ENCODE measurements at regions not wholly inside any gene's neighbourhood (a gene's known extent, or its start where the extent isn't known, plus 50 kb on each side); places are given as distances from the start of the nearest gene placed in this dataset.

DNA sequence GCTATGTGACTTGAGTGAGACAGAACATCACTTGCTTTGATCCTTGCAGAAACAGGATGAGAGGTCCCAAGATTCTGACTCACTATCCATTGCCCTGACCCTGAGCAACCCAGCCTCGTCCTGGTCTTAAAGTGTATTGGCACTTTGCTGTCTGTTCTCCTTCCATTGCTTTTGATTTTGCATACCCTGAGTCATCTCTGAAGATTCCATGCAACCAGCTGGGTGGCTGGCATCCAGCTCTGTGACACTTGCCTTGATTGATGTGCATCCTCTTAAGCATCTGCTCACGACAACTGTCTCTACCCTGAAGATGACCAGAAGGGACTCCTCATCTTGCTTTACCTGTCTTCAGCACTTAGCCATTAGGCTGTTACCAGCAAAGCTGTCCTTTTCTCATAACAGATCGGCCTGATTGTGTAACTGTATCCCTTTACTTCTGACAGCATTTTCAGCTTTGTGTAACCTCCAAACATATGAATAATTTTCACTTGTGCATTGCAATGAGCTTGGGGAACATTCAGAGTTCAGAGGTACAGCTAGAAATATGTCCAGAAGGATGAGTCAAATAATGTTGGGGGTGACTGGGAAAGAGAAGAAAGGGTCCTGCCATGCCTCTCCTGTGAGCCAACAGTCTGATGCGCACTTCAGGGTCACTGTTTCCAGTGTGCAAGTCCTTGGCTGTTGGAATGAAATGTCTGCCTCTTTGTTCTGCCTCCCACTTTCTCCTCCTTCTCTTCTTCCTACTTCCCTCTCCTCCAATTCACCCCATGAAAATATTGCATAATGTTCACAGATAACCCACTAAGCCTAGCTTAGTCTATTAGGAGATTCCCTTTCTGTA lies 249.7 kb upstream of the OSR1 start:
- TF ChIP-seq, protein P1, sequence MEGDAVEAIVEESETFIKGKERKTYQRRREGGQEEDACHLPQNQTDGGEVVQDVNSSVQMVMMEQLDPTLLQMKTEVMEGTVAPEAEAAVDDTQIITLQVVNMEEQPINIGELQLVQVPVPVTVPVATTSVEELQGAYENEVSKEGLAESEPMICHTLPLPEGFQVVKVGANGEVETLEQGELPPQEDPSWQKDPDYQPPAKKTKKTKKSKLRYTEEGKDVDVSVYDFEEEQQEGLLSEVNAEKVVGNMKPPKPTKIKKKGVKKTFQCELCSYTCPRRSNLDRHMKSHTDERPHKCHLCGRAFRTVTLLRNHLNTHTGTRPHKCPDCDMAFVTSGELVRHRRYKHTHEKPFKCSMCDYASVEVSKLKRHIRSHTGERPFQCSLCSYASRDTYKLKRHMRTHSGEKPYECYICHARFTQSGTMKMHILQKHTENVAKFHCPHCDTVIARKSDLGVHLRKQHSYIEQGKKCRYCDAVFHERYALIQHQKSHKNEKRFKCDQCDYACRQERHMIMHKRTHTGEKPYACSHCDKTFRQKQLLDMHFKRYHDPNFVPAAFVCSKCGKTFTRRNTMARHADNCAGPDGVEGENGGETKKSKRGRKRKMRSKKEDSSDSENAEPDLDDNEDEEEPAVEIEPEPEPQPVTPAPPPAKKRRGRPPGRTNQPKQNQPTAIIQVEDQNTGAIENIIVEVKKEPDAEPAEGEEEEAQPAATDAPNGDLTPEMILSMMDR (IDR thresholded peaks at IDR 0.05): no peak
- TF ChIP-seq POLR2A (IDR thresholded peaks at IDR 0.05): no peak

Data from right lobe of liver (tissue), 4 donors.